ENCODE measurements at regions not wholly inside any gene's neighbourhood (a gene's known extent, or its start where the extent isn't known, plus 50 kb on each side); places are given as distances from the start of the nearest gene placed in this dataset.

GRCh38 chr13:103957939-103958338 is 891.7 kb upstream of the SLC10A2 start:
- H4K5ac ChIP-seq (ENCODE audit: insufficient read length, low read depth, low read length) = no peak overlapping the region
- H4K20me1 ChIP-seq (replicated peaks in 1 of 2; ENCODE audit: control insufficient read depth in 1 of 2, insufficient read depth in 2 of 2, low read length in 2 of 2) = no peaks in the 10 kb centered on the region
- no peaks in the 10 kb centered on the region for H3K9me3 ChIP-seq (ENCODE audit: insufficient read depth in 2 of 2, low read depth in 1 of 2, low read length in 1 of 2)
- ChIA-PET POLR2A (ENCODE audit: partially characterized antibody) (no interaction called here), CTCF (ENCODE audit: partially characterized antibody) (interaction anchor here (0.5 kb wide), 1 partner anchor 145 kb away, joined by 3 read pairs; no protein-coding TSS in a partner anchor)
- H3K4me3 ChIP-seq (ENCODE audit: extremely low read depth in 1 of 4, insufficient read depth in 2 of 4, low read depth in 3 of 4, low read length in 4 of 4) = no peak overlapping the region
- no peak overlapping the region for H2BK15ac ChIP-seq (ENCODE audit: low read length)
- H3K27ac ChIP-seq (ENCODE audit: low read depth, low read length) = no peak overlapping the region
- DNase-seq (ENCODE audit: low read depth in 1 of 2, low spot score in 2 of 2) (no peak), FAIRE-seq (no peak)
- H3K4me2 ChIP-seq (ENCODE audit: insufficient read depth in 1 of 2, low read depth in 2 of 2, low read length in 2 of 2) = no peak overlapping the region
- no peaks in the 10 kb centered on the region for H3K4me1 ChIP-seq (replicated peaks in 1 of 4; ENCODE audit: control insufficient read depth in 3 of 4, insufficient read depth in 4 of 4, low read length in 3 of 4)
- H3K56ac ChIP-seq (replicated peaks; ENCODE audit: insufficient read length, low read depth, low read length) = no peak overlapping the region
- H3K27me3 ChIP-seq (replicated peaks in 1 of 4; ENCODE audit: control insufficient read depth in 3 of 4, extremely low read depth in 1 of 4, insufficient read depth in 3 of 4, low read length in 3 of 4) = peaks cover 0 to 1% (median 0%) of the 10 kb centered on the region in 4 experiments; a peak in 1 of 7 replicates
- H2AFZ ChIP-seq (ENCODE audit: low read length) = no peak overlapping the region
- no peaks in the 10 kb centered on the region for H3K79me2 ChIP-seq (ENCODE audit: control insufficient read depth in 1 of 2, insufficient read depth in 2 of 2, low read length in 2 of 2)
- no peak overlapping the region for H2BK5ac ChIP-seq (ENCODE audit: low read depth, low read length)
- no peak overlapping the region for H2BK12ac ChIP-seq (ENCODE audit: low read depth, low read length)
- H3K18ac ChIP-seq (ENCODE audit: extremely low read depth, low read length) = no peak overlapping the region
- H2BK120ac ChIP-seq (replicated peaks; ENCODE audit: low read depth, low read length) = no peak overlapping the region
- no peak overlapping the region for H3K14ac ChIP-seq (ENCODE audit: insufficient read length)
- no peaks in the 10 kb centered on the region for H3K23me2 ChIP-seq (ENCODE audit: low read depth, low read length)
- H3K4ac ChIP-seq (replicated peaks; ENCODE audit: insufficient read length, low read depth, low read length) = no peak overlapping the region
- H4K8ac ChIP-seq (ENCODE audit: extremely low read depth, insufficient read depth, low read length) = no peak overlapping the region
- H3K79me1 ChIP-seq (ENCODE audit: low read depth, low read length) = no peaks in the 10 kb centered on the region
- no peak overlapping the region for H2AK5ac ChIP-seq (ENCODE audit: low read depth, low read length)
- H3K36me3 ChIP-seq (ENCODE audit: control insufficient read depth in 2 of 4, insufficient read depth in 4 of 4, low read length in 3 of 4) = no peaks in the 10 kb centered on the region
- H3K9ac ChIP-seq (replicated peaks in 1 of 4; ENCODE audit: extremely low read depth in 1 of 4, low read depth in 3 of 4, low read length in 3 of 4) = no peak overlapping the region
- no peak overlapping the region for H2BK20ac ChIP-seq (ENCODE audit: low read length)
- no peak overlapping the region for H4K91ac ChIP-seq (replicated peaks; ENCODE audit: insufficient read length, low read length)
- H3K23ac ChIP-seq (ENCODE audit: insufficient read length) = no peak overlapping the region
- TF ChIP-seq ZNF274 (IDR thresholded peaks at IDR 0.05; ENCODE audit: borderline replicate concordance, extremely low read depth, low read length) (no peak), CBX5 (IDR thresholded peaks at IDR 0.05; ENCODE audit: low read depth, low read length) (no peak), POU5F1 (IDR thresholded peaks at IDR 0.05; ENCODE audit: low read depth, low read length) (no peak)
- TF ChIP-seq, protein P1, sequence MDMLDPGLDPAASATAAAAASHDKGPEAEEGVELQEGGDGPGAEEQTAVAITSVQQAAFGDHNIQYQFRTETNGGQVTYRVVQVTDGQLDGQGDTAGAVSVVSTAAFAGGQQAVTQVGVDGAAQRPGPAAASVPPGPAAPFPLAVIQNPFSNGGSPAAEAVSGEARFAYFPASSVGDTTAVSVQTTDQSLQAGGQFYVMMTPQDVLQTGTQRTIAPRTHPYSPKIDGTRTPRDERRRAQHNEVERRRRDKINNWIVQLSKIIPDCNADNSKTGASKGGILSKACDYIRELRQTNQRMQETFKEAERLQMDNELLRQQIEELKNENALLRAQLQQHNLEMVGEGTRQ (IDR thresholded peaks at IDR 0.05; ENCODE audit: low read length) = no peak
